ENCODE measurements at regions not wholly inside any gene's neighbourhood (a gene's known extent, or its start where the extent isn't known, plus 50 kb on each side); places are given as distances from the start of the nearest gene placed in this dataset.

DNA sequence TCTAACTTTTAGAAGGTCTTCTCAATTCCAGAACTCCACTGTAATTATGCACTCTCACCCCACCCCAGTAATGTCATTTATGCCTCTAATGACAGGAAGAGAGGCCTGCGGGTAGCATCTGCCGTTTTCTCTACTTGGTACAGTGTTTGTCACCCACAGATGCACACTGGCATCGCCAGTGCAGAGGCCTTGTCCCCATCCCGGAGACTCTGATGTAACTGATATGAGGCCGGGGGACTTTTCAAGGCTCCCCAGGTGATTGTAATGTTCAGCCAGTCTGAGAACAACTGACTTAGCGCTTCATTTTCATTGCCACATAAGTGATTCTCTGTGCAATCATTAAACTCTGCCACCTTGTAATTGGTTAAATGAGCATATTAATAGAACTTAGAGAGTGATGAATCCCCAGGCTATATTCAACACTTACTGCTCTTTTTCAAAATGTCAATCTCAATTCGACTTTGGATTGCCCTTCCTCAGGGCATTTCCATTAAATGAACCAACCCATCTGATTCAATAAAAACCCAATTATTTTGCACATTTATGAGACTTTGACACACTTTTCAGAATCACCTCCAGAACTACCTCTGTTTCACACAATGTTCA, 113.2 kb downstream of the HERPUD2 start:
- DNase-seq (ENCODE audit: low spot score in 2 of 2), result no peak
- no peak overlapping the region for H3K27ac Mint-ChIP-seq (ENCODE audit: low read depth)
- ATAC-seq (replicated peaks; ENCODE audit: extremely low read depth, poor library complexity, severe bottlenecking), result no peak
- no peaks in the 10 kb centered on the region for H3K4me1 Mint-ChIP-seq
- no peaks in the 10 kb centered on the region for H3K36me3 Mint-ChIP-seq (ENCODE audit: insufficient read depth)
- H3K27me3 Mint-ChIP-seq, result no peaks in the 10 kb centered on the region
- no peaks in the 10 kb centered on the region for H3K9me3 Mint-ChIP-seq
- H3K4me3 Mint-ChIP-seq, result no peak overlapping the region

- H3K9me3 Mint-ChIP-seq, result no peaks in the 10 kb centered on the region
- H3K27me3 Mint-ChIP-seq, result no peaks in the 10 kb centered on the region
- ATAC-seq (replicated peaks; ENCODE audit: extremely low read depth, poor library complexity, severe bottlenecking), result no peak
- no peaks in the 10 kb centered on the region for H3K4me1 Mint-ChIP-seq
- no peaks in the 10 kb centered on the region for H3K36me3 Mint-ChIP-seq (ENCODE audit: insufficient read depth)
- H3K27ac Mint-ChIP-seq (ENCODE audit: low read depth), result no peak overlapping the region
- DNase-seq (ENCODE audit: low spot score in 2 of 2), result no peak
- H3K4me3 Mint-ChIP-seq, result no peak overlapping the region
Observed at GRCh38 chr7:35576031-35576573, 118.8 kb downstream of the HERPUD2 start.

- H3K27ac Mint-ChIP-seq (ENCODE audit: low read depth), result no peak overlapping the region
- no peak overlapping the region for H3K4me3 Mint-ChIP-seq
- no peaks in the 10 kb centered on the region for H3K36me3 Mint-ChIP-seq (ENCODE audit: insufficient read depth)
- ATAC-seq (replicated peaks; ENCODE audit: extremely low read depth, poor library complexity, severe bottlenecking), result no peak
- no peak for DNase-seq (ENCODE audit: low spot score in 2 of 2)
- peaks cover 20% of the 10 kb centered on the region for H3K27me3 Mint-ChIP-seq
- no peaks in the 10 kb centered on the region for H3K4me1 Mint-ChIP-seq
- H3K9me3 Mint-ChIP-seq, result no peaks in the 10 kb centered on the region
Observed at GRCh38 chr7:35571611-35572240, 123.2 kb downstream of the HERPUD2 start.

GRCh38 chr7:35570937-35571336, 124.0 kb downstream of the HERPUD2 start:
- H3K4me3 Mint-ChIP-seq, result no peak overlapping the region
- H3K9me3 Mint-ChIP-seq, result no peaks in the 10 kb centered on the region
- H3K36me3 Mint-ChIP-seq (ENCODE audit: insufficient read depth), result no peaks in the 10 kb centered on the region
- H3K27ac Mint-ChIP-seq (ENCODE audit: low read depth), result no peak overlapping the region
- H3K4me1 Mint-ChIP-seq, result no peaks in the 10 kb centered on the region
- DNase-seq (ENCODE audit: low spot score in 2 of 2), result no peak
- ATAC-seq (replicated peaks; ENCODE audit: extremely low read depth, poor library complexity, severe bottlenecking), result no peak
- H3K27me3 Mint-ChIP-seq, result peaks cover 20% of the 10 kb centered on the region

DNA sequence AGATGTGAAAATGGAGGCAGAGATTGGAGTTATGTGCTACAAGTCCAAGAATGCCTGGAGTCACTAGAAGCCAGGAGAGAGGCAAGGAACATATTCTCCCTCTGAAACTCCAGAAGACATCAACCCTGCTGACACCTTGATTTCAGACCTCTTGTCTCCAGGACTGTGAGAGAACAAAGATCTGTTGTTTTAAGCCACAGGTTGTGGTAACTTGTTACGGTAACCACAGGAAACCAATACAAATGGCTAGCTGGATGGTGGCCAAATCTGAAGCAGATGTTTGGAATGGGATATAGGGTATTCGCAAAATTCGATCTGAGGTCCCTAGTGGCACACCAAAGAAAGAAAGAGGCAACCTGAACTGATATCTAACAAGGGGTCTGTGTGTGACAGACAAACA, 129.0 kb downstream of the HERPUD2 start:
- H3K36me3 Mint-ChIP-seq (ENCODE audit: insufficient read depth), result no peaks in the 10 kb centered on the region
- DNase-seq (ENCODE audit: low spot score in 2 of 2) (no peak), ATAC-seq (replicated peaks; ENCODE audit: extremely low read depth, poor library complexity, severe bottlenecking) (no peak)
- H3K27me3 Mint-ChIP-seq, result peaks cover 52% of the 10 kb centered on the region
- no peak overlapping the region for H3K27ac Mint-ChIP-seq (ENCODE audit: low read depth)
- H3K4me3 Mint-ChIP-seq, result no peak overlapping the region
- no peaks in the 10 kb centered on the region for H3K4me1 Mint-ChIP-seq
- no peaks in the 10 kb centered on the region for H3K9me3 Mint-ChIP-seq

- no peaks in the 10 kb centered on the region for H3K4me1 Mint-ChIP-seq
- H3K27ac Mint-ChIP-seq (ENCODE audit: low read depth), result no peak overlapping the region
- H3K9me3 Mint-ChIP-seq, result no peaks in the 10 kb centered on the region
- peaks cover 34% of the 10 kb centered on the region for H3K27me3 Mint-ChIP-seq
- H3K36me3 Mint-ChIP-seq (ENCODE audit: insufficient read depth), result no peaks in the 10 kb centered on the region
- DNase-seq (ENCODE audit: low spot score in 2 of 2) (no peak), ATAC-seq (replicated peaks; ENCODE audit: extremely low read depth, poor library complexity, severe bottlenecking) (no peak)
- H3K4me3 Mint-ChIP-seq, result no peak overlapping the region
Observed at GRCh38 chr7:35558841-35559240, 136.1 kb downstream of the HERPUD2 start.

- H3K36me3 Mint-ChIP-seq (ENCODE audit: insufficient read depth), result no peaks in the 10 kb centered on the region
- H3K27me3 Mint-ChIP-seq, result peaks cover 28% of the 10 kb centered on the region
- ATAC-seq (replicated peaks; ENCODE audit: extremely low read depth, poor library complexity, severe bottlenecking), result no peak
- no peaks in the 10 kb centered on the region for H3K4me1 Mint-ChIP-seq
- H3K27ac Mint-ChIP-seq (ENCODE audit: low read depth), result no peak overlapping the region
- DNase-seq (ENCODE audit: low spot score in 2 of 2), result no peak
- H3K4me3 Mint-ChIP-seq, result no peak overlapping the region
- no peaks in the 10 kb centered on the region for H3K9me3 Mint-ChIP-seq
Observed at GRCh38 chr7:35556515-35557471, 138.1 kb downstream of the HERPUD2 start.

- H3K36me3 Mint-ChIP-seq (ENCODE audit: insufficient read depth), result no peaks in the 10 kb centered on the region
- ATAC-seq (replicated peaks; ENCODE audit: extremely low read depth, poor library complexity, severe bottlenecking) (no peak), DNase-seq (ENCODE audit: low spot score in 2 of 2) (no peak)
Observed at GRCh38 chr7:35555934-35556333, 139.0 kb downstream of the HERPUD2 start.

DNA sequence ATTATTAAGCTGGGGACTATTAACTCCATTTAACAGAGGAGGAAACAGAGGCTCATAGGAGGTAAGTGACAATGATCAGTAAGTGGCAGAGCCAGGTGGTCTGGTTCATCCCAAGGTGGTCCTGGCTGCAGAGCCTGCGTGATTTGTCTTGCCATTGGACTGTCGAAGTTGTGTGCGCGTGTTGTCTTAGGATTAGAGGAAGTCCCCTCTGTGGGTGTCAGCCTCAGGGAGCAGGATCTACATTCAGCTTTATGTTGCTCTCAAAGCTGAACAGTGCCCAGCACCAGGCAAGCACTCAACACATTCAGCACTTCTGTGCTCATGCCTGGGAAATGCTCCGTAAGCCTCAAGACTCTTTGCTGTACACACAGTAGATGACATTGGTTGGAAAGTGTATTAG, 139.5 kb downstream of the HERPUD2 start:
- ATAC-seq (replicated peaks; ENCODE audit: extremely low read depth, poor library complexity, severe bottlenecking) (no peak), DNase-seq (ENCODE audit: low spot score in 2 of 2) (no peak)
- Mint-ChIP-seq H3K4me3 (no peak overlapping the region), H3K36me3 (ENCODE audit: insufficient read depth) (peaks cover under 1% of the 10 kb centered on the region), H3K27ac (ENCODE audit: low read depth) (no peak overlapping the region), H3K9me3 (no peaks in the 10 kb centered on the region), H3K27me3 (peaks cover 14% of the 10 kb centered on the region), H3K4me1 (no peaks in the 10 kb centered on the region)

More at GRCh38 chr7:35555934-35556333, 139.0 kb downstream of the HERPUD2 start:
- H3K4me1 Mint-ChIP-seq, result no peaks in the 10 kb centered on the region
- no peak overlapping the region for H3K4me3 Mint-ChIP-seq
- no peak overlapping the region for H3K27ac Mint-ChIP-seq (ENCODE audit: low read depth)
- no peaks in the 10 kb centered on the region for H3K9me3 Mint-ChIP-seq
- peaks cover 19% of the 10 kb centered on the region for H3K27me3 Mint-ChIP-seq

DNA sequence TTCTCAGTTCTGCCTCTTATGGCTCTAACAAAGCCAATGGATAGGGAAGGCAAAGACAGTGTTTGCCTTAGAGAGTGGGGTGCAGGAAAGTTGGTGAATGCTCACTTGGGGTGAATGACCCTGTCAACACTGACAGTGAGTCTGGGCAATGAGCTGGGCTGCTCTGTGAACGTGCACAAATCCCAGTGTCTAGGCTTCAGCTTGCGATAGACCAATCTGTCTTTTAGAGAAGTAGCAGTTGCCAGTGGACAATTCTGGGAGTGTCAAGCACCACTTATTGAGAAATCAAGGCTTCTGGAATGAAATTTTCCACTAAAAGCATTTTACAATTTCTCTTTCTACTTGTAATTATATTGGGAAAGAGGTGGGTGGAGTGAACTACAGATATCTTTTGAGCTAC, 141.4 kb downstream of the HERPUD2 start:
- ATAC-seq (replicated peaks; ENCODE audit: extremely low read depth, poor library complexity, severe bottlenecking) (no peak), DNase-seq (ENCODE audit: low spot score in 2 of 2) (no peak)
- peaks cover 2% of the 10 kb centered on the region for H3K36me3 Mint-ChIP-seq (ENCODE audit: insufficient read depth)
- peaks cover 31% of the 10 kb centered on the region for H3K27me3 Mint-ChIP-seq
- H3K27ac Mint-ChIP-seq (ENCODE audit: low read depth), result no peak overlapping the region
- no peaks in the 10 kb centered on the region for H3K4me1 Mint-ChIP-seq
- no peak overlapping the region for H3K4me3 Mint-ChIP-seq
- H3K9me3 Mint-ChIP-seq, result no peaks in the 10 kb centered on the region

DNA sequence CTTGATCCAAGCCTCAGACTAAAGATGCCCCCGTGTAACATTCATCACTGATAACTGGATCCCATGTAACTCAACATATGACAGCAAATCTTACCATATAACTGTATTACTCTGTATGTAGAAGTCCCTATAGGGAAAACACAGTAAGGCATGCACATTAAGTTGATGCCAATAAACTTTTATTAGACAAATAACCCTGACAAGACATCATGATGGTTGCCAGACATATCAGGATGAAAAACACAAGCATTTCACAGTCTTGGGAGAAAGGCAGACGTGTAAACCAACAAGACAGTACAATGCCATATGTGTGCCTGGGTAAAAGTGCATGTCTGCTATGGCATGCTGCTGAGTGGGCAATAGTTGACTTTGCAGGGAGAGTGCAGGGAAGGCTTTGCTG, 142.2 kb downstream of the HERPUD2 start:
- H3K27ac Mint-ChIP-seq (ENCODE audit: low read depth), result no peak overlapping the region
- no peak for DNase-seq (ENCODE audit: low spot score in 2 of 2)
- peaks cover 2% of the 10 kb centered on the region for H3K36me3 Mint-ChIP-seq (ENCODE audit: insufficient read depth)
- ATAC-seq (replicated peaks; ENCODE audit: extremely low read depth, poor library complexity, severe bottlenecking), result no peak
- H3K4me1 Mint-ChIP-seq, result no peaks in the 10 kb centered on the region
- peaks cover 39% of the 10 kb centered on the region for H3K27me3 Mint-ChIP-seq
- H3K9me3 Mint-ChIP-seq, result no peaks in the 10 kb centered on the region
- no peak overlapping the region for H3K4me3 Mint-ChIP-seq

DNA sequence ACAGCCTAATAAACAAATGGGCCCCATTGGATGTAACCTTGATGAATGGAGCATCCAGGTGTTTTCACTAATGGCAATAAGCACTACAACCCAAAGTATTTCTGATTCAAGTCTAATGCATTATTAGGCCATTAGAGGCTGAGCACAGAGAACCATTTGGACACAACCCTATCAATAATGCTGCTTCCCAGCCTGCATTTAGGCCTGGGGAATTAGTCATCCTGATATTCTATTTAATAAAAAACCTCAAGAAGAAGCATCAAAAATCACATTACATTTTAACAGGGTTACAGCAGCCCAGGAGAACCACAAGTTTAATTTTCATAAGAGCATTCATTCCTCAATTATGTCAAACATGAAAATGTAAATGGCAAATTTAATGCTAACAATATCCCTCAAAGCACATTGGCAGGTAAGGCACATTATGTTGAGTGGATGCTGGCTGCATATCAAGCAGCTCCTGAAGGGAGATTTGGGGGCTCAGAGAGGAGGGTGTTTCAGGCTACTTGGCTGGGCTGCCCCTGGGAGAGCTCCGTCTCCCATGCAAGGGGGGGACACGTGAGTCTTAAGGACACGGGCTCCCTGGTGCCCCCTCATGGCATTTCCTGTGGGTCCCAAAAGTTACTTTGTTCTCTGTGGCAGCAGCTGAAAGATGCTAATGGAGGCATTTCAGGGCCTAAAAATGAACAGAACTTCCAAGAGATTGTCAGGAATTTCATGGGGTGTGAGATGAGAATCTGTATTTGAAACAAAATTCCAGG, 143.4 kb downstream of the HERPUD2 start:
- no peaks in the 10 kb centered on the region for H3K9me3 Mint-ChIP-seq
- peaks cover 2% of the 10 kb centered on the region for H3K36me3 Mint-ChIP-seq (ENCODE audit: insufficient read depth)
- DNase-seq (ENCODE audit: low spot score in 2 of 2) (no peak), ATAC-seq (replicated peaks; ENCODE audit: extremely low read depth, poor library complexity, severe bottlenecking) (no peak)
- H3K4me3 Mint-ChIP-seq, result no peak overlapping the region
- no peak overlapping the region for H3K27ac Mint-ChIP-seq (ENCODE audit: low read depth)
- peaks cover 47% of the 10 kb centered on the region for H3K27me3 Mint-ChIP-seq
- H3K4me1 Mint-ChIP-seq, result no peaks in the 10 kb centered on the region

Measured in central memory CD8-positive, alpha-beta T cell (primary cell).